ENCODE measurements at regions not wholly inside any gene's neighbourhood (a gene's known extent, or its start where the extent isn't known, plus 50 kb on each side); places are given as distances from the start of the nearest gene placed in this dataset.

- H3K27ac ChIP-seq (ENCODE audit: low read depth, low read length) = no peak overlapping the region
- POLR2A ChIA-PET = no interaction called here
- H3K9me3 ChIP-seq (ENCODE audit: control insufficient read depth, insufficient read depth, low read length) = peaks cover 2% of the 10 kb centered on the region; the same call in 1 of the 2 replicates
- DNase-seq (ENCODE audit: low read depth, low spot score) = no peak
- CTCF ChIA-PET = no interaction called here
- no peaks in the 10 kb centered on the region for H3K27me3 ChIP-seq (ENCODE audit: control insufficient read depth, insufficient read depth, low read length)
- no peak for TF ChIP-seq CTCF (IDR thresholded peaks at IDR 0.05; ENCODE audit: low read depth, low read length)
- H3K4me3 ChIP-seq (ENCODE audit: low read depth, low read length) = no peak overlapping the region
Observed at GRCh38 chr1:221327954-221328353, 413.9 kb downstream of the DUSP10 start.

- CTCF ChIA-PET = no interaction called here
- no peak for TF ChIP-seq CTCF (IDR thresholded peaks at IDR 0.05; ENCODE audit: low read depth, low read length)
- DNase-seq (ENCODE audit: low read depth, low spot score) = no peak
- no peaks in the 10 kb centered on the region for H3K27me3 ChIP-seq (ENCODE audit: control insufficient read depth, insufficient read depth, low read length)
- H3K9me3 ChIP-seq (ENCODE audit: control insufficient read depth, insufficient read depth, low read length) = peaks cover 2% of the 10 kb centered on the region; the same call in 1 of the 2 replicates
- POLR2A ChIA-PET = interaction anchor here (0.6 kb wide), 1 partner anchor 849 kb away, joined by 3 read pairs; no protein-coding TSS in a partner anchor
- H3K27ac ChIP-seq (ENCODE audit: low read depth, low read length) = no peak overlapping the region
- no peak overlapping the region for H3K4me3 ChIP-seq (ENCODE audit: low read depth, low read length)
Observed at GRCh38 chr1:221328371-221328770, 413.5 kb downstream of the DUSP10 start.

- CTCF ChIA-PET = no interaction called here
- Histone ChIP-seq H3K27me3 (ENCODE audit: control insufficient read depth, insufficient read depth, low read length) (no peaks in the 10 kb centered on the region), H3K9me3 (ENCODE audit: control insufficient read depth, insufficient read depth, low read length) (peaks cover 2% of the 10 kb centered on the region; the same call in 1 of the 2 replicates), H3K4me3 (ENCODE audit: low read depth, low read length) (no peak overlapping the region), H3K27ac (ENCODE audit: low read depth, low read length) (no peak overlapping the region)
- POLR2A ChIA-PET = interaction anchor here (0.6 kb wide), 1 partner anchor 145 kb away, joined by 3 read pairs; no protein-coding TSS in a partner anchor
- no peak for TF ChIP-seq CTCF (IDR thresholded peaks at IDR 0.05; ENCODE audit: low read depth, low read length)
- DNase-seq (ENCODE audit: low read depth, low spot score) = no peak
Observed at GRCh38 chr1:221331273-221332183, 410.4 kb downstream of the DUSP10 start.

GRCh38 chr1:221334062-221334461, 407.8 kb downstream of the DUSP10 start:
- H3K27ac ChIP-seq (ENCODE audit: low read depth, low read length) = no peak overlapping the region
- CTCF ChIA-PET = no interaction called here
- no peak for TF ChIP-seq CTCF (IDR thresholded peaks at IDR 0.05; ENCODE audit: low read depth, low read length)
- no peaks in the 10 kb centered on the region for H3K27me3 ChIP-seq (ENCODE audit: control insufficient read depth, insufficient read depth, low read length)
- POLR2A ChIA-PET = no interaction called here
- H3K9me3 ChIP-seq (ENCODE audit: control insufficient read depth, insufficient read depth, low read length) = peaks cover 2% of the 10 kb centered on the region; the same call in 1 of the 2 replicates
- H3K4me3 ChIP-seq (ENCODE audit: low read depth, low read length) = no peak overlapping the region
- no peak for DNase-seq (ENCODE audit: low read depth, low spot score)

Measured in AG04450 (cell line).